ENCODE measurements at regions not wholly inside any gene's neighbourhood (a gene's known extent, or its start where the extent isn't known, plus 50 kb on each side); places are given as distances from the start of the nearest gene placed in this dataset.
"Not testable (repeated sequence)": the region's sequence is repeated elsewhere in the genome, so short reads cannot be mapped to it uniquely, and the experiment has no call there.

DNA sequence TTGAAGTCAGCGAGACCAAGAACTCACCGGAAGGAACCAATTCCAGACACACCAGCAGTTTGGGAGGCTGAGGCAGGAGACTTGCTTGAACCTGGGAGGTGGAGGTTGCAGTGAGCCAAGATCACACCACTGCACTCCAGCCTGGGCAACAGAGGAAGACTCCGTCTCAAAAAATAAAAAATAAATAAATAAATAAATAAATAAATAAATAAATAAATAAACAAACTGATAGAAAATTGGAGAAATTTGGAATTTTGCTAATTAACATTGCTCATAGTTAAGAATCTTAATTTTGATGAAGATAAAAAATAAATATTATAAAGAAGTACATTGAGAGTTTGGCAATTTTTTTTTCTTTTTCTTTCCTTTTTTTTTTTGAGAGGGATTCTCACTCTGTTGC is 1216.2 kb downstream of the TECRL start:
- TF ChIP-seq, protein P1, sequence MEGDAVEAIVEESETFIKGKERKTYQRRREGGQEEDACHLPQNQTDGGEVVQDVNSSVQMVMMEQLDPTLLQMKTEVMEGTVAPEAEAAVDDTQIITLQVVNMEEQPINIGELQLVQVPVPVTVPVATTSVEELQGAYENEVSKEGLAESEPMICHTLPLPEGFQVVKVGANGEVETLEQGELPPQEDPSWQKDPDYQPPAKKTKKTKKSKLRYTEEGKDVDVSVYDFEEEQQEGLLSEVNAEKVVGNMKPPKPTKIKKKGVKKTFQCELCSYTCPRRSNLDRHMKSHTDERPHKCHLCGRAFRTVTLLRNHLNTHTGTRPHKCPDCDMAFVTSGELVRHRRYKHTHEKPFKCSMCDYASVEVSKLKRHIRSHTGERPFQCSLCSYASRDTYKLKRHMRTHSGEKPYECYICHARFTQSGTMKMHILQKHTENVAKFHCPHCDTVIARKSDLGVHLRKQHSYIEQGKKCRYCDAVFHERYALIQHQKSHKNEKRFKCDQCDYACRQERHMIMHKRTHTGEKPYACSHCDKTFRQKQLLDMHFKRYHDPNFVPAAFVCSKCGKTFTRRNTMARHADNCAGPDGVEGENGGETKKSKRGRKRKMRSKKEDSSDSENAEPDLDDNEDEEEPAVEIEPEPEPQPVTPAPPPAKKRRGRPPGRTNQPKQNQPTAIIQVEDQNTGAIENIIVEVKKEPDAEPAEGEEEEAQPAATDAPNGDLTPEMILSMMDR (IDR thresholded peaks at IDR 0.05) = not testable (repeated sequence)
- TF ChIP-seq POLR2A (IDR thresholded peaks at IDR 0.05) = not testable (repeated sequence)
